GM12878 (cell line): ENCODE measurements at regions not wholly inside any gene's neighbourhood (a gene's known extent, or its start where the extent isn't known, plus 50 kb on each side); places are given as distances from the start of the nearest gene placed in this dataset.
"Not testable (repeated sequence)": the region's sequence is repeated elsewhere in the genome, so short reads cannot be mapped to it uniquely, and the experiment has no call there.

Experiments
- CHD1 ChIP-seq: IDR thresholded peaks from 2 replicates; pipeline ENCODE4 v1.6.1; 2012; ENCODE audit warnings: low read depth, low read length, improper control_type of control experiment
- CTCF ChIP-seq, 3 experiments: IDR thresholded peaks in 2 of 3; conservative IDR thresholded peaks in 1 of 3; 2 replicates each; pipeline ENCODE4 v1.5.1; 2011; ENCODE audit warnings: low read depth in 3 of 3, low read length in 3 of 3, mild to moderate bottlenecking in 3 of 3, control low read depth in 2 of 3, moderate library complexity in 2 of 3, inconsistent platforms in 1 of 3, mixed read lengths in 1 of 3; ENCODE audit not compliant: control insufficient read depth in 2 of 3, insufficient read depth in 1 of 3; ENCODE audit errors: extremely low read depth in 1 of 3
- EP300 ChIP-seq, 2 experiments: fragments of 150-350 bp in 1 of 2; IDR thresholded peaks; 2 replicates each; pipeline ENCODE4 v1.6.1; 2011 to 2012; ENCODE audit warnings: low read depth in 2 of 2, low read length in 2 of 2, borderline replicate concordance in 1 of 2, improper control_type of control experiment in 1 of 2, inconsistent platforms in 1 of 2; ENCODE audit not compliant: control insufficient read depth in 1 of 2
- ESRRA ChIP-seq: IDR thresholded peaks from 2 replicates; pipeline ENCODE4 v1.6.1; 2012; ENCODE audit warnings: mild to moderate bottlenecking, low read length, improper control_type of control experiment
- NFIC ChIP-seq: IDR thresholded peaks from 2 replicates; pipeline ENCODE4 v1.6.1; 2012; ENCODE audit warnings: low read depth, mild to moderate bottlenecking, inconsistent platforms, low read length, moderate library complexity
- POLR2A ChIP-seq: IDR thresholded peaks from 2 replicates; pipeline ENCODE4 v1.6.1; 2011; ENCODE audit warnings: low read depth, mild to moderate bottlenecking, low read length
- POLR2AphosphoS5 ChIP-seq: IDR thresholded peaks from 2 replicates; pipeline ENCODE4 v1.6.1; 2011; ENCODE audit warnings: mild to moderate bottlenecking, low read length, inconsistent platforms
- PRDM15 ChIP-seq: fragments of 450-650 bp; formaldehyde crosslinking; IDR thresholded peaks from 2 replicates; pipeline ENCODE4 v1.4.0; 2020; ENCODE audit warnings: mild to moderate bottlenecking, moderate library complexity
- RELB ChIP-seq: fragments of 450-650 bp; IDR thresholded peaks from 2 replicates; pipeline ENCODE4 v1.6.1; 2017; ENCODE audit warnings: low read depth, mild to moderate bottlenecking, moderate library complexity
- SMC3 ChIP-seq: IDR thresholded peaks from 2 replicates; pipeline ENCODE4 v1.6.1; 2011; ENCODE audit warnings: low read length, improper control_type of control experiment, borderline replicate concordance
- TARDBP ChIP-seq: IDR thresholded peaks from 2 replicates; pipeline ENCODE4 v1.6.1; 2016; ENCODE audit warnings: borderline replicate concordance
- USF1 ChIP-seq: IDR thresholded peaks from 2 replicates; pipeline ENCODE4 v1.6.1; 2011; ENCODE audit warnings: borderline replicate concordance, low read depth, mild to moderate bottlenecking, moderate library complexity, mixed read lengths, low read length; ENCODE audit not compliant: insufficient read depth; ENCODE audit errors: extremely low read length
- USF2 ChIP-seq: IDR thresholded peaks from 2 replicates; pipeline ENCODE4 v1.6.1; 2011; ENCODE audit warnings: low read depth, low read length, improper control_type of control experiment, borderline replicate concordance

- TF ChIP-seq USF2; TARDBP; NFIC; PRDM15 (CRISPR knock-in tag); CHD1; POLR2AphosphoS5; CTCF (IDR thresholded peaks at IDR 0.05 in 2 of 3, conservative IDR thresholded peaks at IDR 0.05 in 1 of 3; ENCODE audit: control insufficient read depth in 2 of 3, extremely low read depth in 1 of 3, insufficient read depth in 1 of 3, low read depth in 3 of 3, low read length in 3 of 3); USF1; EP300 (IDR thresholded peaks at IDR 0.05; ENCODE audit: borderline replicate concordance in 1 of 2, control insufficient read depth in 1 of 2, low read depth in 2 of 2, low read length in 2 of 2); ESRRA; POLR2A; SMC3; RELB: not testable (repeated sequence)
Measured at GRCh38 chr2:7178996-7179395, 261.8 kb downstream of the RNF144A start.
